ENCODE measurements at regions not wholly inside any gene's neighbourhood (a gene's known extent, or its start where the extent isn't known, plus 50 kb on each side); places are given as distances from the start of the nearest gene placed in this dataset.

DNA sequence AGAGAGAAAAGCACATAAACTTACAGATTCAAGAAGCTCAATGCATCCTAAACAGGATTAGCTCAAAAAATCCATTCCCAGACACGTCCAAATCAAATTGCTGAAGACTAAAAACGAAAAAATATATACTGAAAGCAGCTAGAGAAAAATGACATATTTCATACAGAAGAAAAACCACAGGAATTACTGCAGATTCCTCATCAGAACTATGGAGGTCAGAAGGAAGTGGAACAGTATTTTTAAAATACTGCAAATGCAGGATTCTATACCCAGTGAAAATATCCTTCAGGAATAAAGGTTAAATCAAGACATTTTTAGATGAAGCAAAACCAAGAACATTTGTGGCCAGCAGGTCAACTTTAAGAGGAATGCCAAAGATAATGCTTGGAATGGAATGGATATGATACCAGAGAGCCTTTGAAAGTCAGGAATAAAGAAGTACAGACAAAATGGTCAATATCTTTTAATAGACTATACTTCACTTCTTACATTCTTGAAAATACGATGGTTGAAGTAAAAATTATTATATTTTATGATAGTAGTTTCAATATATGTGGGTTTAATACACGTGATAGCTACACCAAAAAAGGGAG is 352.9 kb downstream of the CTTN start:
- DNase-seq, result no peak

DNA sequence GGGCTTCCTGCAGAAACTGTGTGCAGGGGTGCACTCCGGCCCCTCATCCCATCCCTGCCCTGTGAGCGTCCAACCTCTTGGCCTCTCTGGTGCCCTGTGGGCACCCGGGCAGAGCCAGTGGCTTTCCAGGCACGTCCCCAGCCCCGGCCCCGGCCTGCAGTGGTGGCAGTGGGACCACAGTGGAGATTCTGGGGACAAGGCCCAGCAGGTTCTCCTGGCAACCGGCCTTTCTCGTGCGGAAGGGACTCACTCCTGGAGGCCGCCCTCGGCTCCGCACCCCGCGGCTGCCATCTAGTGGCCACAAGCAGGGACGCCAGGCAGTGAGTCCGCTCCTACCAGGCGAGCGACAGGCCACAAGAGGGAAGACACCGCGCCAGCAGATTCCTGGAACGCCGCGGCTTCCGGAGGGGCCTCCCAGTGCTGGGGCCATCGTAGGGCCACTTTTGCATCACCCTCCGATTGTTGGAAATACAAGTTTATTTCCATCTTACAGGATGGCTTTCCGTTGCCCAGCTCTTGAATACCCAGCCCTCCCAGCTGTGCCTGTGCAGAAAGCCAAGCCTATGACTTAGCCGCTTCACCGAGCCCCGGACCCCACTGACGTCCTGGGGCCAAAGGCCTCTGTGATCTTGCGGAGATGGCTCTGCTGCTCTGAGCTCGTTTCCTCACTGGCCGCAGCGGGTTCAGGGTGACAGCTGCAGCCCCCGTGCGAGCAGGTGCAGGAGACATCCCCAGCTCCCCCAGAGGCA is 357.3 kb downstream of the CTTN start:
- DNase-seq, result no peak

DNA sequence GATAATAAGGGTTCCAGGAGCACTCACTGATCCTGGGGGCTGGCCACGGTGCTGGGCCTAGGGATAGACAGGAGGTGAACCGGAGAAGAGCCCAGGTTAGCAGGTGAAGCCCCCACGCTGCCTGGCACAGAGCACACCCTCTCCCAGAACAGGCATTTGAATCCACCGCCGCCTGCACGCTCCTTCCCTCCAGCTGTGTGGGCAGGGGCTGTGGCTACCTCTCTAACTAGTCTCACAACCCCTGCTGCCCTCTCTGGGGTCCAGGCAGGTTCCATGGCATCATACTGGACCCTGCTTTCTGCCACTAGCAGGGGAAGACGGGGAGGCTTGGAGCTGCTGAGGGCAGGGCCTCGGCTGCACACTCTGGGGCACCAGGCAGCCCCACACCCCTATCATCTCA is 358.0 kb downstream of the CTTN start:
- no peak for DNase-seq

DNA sequence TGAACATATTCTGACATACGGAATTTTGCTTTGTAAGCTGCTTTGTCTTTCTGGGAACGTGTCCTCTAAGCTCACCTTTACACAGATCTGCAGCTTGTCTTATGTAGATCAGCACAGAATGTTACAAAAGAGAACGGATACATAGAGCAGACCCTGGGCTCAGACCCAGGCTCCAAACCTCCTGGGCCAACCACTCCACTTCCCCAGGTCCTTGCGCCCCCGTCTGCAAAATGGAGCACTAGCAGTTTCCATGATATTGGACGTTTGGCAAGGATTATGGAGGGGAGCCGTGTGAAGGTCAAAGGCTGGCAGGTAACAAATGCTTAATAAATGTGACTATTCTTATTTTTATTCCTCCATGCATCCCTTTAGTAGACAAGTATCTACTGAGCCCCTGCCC is 358.4 kb downstream of the CTTN start:
- no peak for DNase-seq

DNA sequence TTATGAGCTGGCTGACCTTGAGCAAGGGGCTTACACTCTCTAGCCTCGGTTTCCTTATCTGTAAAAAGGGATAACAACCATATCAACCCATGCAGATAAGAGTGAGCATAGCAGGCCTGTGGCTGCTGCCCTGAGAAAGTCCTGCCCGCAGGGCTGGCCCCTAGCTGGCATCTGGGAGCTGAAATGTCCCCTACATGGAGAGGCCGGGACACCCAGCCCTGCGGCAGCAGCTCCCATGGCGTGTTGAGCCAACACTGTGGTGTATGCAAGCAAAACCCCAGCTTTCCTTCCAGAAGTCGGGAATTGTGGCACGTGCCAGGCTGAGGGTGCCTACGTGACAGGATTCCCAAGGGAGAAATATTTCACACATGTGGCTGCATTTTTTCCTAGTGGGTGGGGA is 358.9 kb downstream of the CTTN start:
- DNase-seq, result no peak

DNA sequence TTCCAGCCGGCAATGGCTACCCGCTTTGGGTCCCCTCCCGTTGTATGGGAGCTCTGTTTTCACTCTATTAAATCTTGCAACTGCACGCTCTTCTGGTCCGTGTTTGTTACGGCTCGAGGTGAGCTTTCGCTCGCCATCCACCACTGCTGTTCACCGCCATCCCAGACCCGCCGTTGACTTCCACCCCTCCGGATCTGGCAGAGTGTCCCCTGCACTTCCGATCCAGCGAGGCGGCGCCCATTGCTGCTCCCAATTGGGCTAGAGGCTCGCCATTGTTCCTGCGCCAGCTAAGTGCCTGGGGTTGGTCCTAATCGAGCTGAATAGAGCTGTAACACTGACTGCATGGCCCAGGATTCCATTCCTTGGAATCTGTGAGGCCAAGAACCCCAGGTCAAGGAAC is 359.9 kb downstream of the CTTN start:
- no peak for DNase-seq

DNA sequence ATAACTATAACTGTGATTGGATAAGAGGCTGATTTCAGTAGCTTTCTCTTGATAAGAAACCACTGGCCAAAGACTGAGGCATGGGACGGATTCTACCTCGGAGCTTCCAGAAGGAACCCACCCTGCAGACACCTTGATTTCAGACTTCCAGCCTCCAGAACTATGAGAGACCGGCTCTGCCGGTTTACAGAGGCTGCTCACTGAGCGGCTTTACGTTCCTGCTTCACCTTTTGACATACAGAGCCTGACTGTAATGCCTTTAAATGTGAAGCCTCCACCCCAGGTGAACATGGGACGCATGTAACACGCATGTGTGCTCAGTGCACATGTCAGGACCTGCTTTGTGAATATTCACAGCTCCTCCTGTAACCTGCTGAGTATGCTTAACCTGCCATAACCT is 361.5 kb downstream of the CTTN start:
- DNase-seq, result no peak

DNA sequence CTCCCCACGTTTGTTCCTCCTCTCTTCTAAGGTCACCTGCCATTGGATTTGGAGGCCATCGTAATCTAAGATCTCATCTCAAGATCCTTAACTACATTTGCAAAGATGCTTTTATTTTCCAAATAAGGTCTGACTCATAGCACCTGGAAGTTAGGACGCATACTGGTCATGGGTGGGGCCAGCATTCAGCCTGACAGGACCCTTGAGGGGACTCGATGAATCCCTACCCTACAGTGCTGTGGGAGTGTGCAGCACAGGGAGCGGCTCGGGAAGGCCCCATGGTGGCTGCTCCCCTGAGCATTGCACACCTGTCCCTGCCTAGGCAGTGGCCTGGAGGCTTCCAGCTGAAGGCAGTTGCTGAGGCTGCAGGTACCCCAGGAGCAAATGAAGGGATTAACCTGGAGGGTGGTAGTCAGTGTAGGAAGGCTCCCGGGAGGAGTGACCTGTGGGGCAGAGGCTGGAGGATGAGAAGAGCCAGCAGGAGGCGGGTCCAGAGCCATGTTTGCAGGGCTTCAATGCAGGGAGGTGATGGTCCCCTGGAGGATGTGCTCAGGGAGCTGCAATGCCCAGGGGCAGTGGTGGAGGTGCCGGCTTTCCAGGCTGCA is 362.2 kb downstream of the CTTN start:
- DNase-seq, result no peak

DNA sequence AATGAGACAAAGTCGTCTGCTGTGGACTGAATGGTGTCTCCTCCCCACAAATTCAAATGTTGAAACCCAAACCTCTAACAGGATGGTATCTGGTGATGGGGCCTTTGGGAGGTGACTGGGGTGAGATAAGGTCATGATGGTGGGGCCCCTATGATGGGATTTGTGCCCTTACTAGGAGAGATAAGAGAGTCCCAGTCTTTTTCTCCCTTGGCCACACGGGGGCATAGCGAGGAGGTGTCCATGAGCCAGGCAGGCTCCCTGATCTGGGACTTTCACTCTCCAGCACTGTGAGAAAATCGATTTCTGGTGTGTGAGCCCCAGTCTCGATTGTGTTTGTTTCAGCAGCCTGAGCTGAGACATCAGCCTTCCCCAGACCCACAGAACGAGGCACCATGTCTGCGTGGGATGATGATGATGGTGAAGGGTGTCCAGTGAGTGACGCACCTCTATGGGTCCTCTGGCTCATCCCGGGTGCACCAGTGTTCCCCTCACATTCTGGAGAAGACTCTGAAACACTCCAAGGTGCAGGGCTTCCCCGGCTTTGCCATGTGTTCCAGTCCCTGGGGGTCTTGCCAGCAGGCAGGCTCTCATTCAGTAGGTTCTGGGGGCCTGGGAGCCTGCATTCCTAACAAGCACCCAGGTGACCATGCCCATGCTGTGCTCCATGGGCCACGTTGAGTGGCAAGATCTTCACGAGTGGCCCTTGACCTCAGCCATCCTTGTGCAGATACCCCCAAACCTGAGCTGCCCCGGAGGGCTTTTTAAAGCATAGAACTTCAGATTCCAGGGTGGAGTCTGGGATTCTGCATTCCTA is 363.0 kb downstream of the CTTN start:
- no peak for DNase-seq

DNA sequence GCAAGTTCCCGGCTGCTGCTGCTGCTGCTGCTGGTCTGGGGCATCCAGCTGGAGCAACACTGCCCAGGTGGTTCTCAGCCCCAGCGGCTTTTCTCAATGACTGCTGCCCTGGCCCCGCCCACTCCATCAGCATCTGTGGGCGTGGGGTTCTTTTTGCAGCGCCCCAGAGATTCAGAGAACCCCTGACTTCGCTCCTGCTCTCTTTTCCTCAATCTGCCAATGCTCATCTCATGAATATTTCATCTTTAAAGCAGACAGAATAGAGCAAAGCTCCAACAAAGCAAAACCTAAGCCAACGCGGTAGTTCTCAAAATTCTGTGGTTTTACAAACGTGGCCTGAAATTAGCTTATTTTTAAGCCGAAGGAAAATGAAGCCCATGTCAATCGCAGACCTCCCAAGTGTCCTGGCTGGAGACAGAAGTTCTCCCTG is 363.6 kb downstream of the CTTN start:
- DNase-seq, result no peak

DNA sequence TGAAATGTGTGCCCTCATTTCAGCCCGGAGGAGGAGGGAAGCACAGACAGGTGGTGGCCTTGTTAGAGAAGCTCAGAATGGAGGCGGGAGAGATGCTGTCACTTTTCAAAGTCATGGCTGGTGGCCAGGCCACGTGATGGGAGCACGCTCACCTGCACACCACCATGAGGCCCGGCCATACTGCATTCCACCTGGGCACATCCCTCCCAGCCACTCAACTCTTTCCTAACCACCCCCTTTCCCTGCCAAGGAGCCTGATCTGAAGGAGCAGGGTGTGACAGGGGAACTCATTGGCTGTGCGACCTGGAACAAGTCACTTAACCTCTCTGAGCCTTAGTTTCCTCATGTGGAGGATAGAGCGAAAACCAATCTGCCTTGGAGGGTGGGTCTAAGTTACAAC is 364.5 kb downstream of the CTTN start:
- DNase-seq, result no peak

DNA sequence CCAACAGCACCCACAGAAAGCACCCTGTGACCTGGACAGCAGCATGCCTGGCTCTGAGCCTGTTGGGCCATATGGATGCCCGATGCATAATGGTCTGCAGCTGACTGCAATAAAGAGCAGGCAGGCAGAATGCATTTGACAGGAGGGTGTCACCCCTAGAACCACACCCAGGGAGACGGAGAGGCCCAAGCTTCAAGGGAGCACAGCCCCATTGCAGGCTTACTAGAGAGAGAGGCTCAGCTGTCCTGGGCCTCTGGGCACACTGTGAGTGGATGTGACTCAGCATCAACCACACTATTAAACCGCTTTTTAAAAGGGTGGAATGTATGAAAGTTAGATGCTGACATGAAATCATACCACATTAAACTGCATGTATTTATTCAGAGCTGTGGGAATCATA is 365.3 kb downstream of the CTTN start:
- DNase-seq, result no peak

DNA sequence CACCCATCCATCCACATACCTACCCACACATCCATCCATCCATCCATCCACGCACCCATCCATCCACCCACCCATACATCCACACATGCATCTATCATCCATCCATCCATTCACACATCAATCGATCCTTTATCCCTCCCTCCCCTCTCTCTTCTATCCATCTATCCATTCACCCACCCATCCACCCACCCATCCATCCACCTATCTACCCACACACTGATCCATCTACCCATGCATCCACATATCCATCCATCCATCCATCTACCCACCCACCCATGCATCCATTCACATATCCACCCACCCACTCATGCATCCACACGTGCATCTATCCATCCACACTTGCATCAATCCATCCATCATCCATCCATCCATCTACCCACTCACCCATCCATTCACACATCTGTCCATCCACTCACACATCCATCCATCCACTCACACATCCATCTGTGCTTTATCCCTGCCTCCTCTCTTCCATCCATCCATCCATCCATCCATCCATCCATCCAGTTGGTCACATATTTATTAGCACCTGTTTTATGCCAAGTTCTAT is 366.1 kb downstream of the CTTN start:
- no peak for DNase-seq

DNA sequence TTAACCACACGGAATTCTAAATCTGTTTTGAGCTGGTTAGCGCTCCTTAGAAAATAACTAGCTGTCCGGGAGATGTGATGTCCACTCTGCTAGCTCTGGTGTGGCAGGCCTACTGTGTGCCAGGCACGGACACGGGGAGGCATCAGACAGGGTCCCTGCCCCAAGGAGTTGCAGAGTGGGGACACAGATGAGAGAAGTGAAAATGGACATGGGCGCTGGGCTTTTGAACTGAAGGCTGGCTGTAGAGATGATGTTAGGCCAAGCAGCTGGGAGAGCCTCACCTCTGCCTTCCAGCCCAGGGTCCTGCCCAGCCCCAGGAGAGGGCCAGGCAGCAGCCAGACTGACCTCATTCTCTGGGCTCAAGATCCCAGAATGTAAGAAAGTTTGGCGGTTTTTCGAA is 368.6 kb downstream of the CTTN start:
- DNase-seq, result no peak

DNA sequence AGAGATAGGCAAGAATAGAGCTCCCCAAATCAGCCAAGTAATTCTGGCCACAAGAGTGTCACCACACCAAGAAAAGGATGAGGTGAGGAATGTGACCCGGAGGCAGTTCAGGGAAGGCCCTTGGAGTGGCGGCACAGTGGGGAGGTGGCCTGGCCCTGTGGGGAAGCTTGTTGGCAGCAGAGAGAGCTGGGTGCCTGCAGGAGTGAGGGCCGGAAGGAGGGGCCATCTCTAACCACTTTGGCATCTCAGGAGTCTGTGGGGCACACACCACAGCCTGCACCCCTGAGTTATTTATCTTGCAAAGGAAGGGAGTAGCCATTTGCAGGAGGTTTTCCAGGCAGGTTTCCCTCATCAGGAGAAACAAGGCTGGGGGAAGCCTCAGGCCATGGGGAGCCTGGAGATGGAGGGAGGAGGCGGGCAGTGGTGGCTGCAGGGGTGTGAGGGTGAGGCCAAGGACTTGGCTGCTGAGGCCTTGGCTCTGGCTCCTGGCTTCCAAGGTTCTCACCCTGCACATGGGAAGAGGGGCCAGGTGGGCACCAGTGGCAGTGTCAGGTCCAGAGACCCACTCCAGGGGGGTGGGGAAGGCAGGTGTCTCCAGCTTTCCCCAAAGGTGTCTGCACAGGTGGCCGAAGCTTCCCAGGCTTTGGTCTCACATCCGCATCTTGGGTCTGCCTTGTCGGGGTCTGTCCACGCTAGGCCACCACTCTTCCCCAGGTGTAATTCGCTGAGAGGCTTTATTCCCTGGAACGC is 370.2 kb downstream of the CTTN start:
- DNase-seq, result no peak

DNA sequence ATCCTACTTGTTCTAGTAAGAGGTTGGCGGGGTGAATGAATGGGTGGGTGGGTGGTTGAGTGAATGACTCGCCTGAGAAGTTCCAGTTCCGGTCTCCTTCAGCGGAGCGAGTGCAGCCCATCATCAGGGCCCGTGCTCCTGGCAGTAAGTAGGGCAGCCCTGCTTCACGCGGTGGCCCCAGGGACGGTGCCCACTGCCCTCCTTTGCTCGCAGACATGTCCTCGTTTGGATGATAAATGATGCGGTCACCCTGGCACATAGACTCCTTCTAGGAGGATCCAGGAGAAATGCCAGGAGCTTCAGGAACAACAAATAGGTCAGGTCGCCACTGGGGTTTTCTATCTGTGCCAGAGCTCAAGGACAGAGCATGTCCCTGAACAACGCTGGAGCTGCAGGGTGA is 370.8 kb downstream of the CTTN start:
- no peak for DNase-seq

DNA sequence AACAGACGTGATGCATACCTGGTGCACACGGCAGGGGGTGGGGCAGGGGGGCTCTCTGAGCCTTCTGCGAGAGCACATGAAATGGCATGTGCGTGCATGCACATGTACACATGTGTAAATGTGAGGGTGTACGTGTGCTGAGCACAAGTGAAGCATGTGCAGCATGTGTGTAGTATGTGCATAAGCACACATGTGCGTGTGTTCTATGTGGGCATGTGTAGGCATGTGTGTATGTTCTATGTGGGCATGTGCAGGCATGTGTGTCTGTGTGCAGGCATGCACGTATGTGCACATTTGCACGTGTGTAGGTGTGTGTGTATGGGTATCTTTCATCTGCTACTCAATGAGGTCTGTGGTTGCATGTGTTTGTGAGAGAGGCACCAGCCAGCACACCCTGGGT is 371.2 kb downstream of the CTTN start:
- DNase-seq, result no peak

DNA sequence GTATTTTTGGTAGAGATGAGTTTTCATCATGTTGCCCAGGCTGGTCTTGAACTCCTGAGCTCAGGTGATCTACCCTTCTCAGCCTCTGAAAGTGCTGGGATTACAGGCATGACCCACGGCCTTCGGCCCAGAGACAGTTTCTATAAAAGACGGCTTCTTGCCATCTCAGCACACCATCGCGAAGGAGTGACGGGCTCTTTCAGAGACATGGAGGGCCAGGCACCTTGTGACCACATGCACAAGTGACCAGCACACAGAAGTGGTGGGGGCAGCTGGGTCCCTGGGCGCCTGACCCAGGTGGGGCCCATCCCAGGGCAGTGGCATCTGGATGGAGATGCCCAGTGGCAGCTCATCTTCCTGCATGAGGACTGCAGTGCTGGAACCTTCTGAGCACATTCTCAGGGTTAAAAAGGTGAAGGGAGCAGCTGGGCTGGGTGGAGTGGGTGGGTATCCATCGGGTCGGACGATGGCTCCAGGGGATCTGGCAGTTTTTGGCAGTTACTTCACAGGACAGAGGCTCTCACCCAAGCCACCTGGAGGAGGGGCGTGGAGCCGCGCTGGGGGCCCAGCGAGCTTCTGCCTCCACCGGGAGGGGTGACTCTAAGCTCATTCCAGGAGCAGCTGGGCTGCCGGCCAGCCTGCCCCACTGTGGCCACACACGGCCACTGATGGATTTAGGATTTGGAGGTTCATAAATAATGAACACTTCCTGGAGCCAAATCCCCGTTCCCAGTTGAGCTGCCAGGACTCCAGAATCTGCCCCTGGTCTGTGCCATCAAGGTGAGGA is 373.0 kb downstream of the CTTN start:
- DNase-seq, result no peak

DNA sequence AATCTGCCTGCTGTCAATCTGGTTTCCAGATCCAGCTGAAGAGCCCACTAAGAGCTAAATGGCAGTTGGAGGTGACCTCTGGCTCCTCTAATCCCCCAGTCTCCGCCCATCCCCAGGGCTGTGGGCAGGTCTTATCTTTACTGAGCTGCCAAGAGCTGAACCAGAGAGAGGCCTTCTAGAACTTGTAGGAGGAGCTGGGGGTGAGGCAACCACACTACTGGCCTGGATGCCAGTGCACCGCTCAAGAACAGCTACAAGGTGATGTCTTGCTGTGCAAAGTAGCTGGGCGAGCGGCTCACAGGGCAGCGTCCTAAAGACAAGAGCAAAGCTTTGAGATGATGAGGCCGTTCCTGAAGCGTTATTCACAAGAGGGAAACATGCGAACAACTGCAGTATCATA is 374.6 kb downstream of the CTTN start:
- no peak for DNase-seq

DNA sequence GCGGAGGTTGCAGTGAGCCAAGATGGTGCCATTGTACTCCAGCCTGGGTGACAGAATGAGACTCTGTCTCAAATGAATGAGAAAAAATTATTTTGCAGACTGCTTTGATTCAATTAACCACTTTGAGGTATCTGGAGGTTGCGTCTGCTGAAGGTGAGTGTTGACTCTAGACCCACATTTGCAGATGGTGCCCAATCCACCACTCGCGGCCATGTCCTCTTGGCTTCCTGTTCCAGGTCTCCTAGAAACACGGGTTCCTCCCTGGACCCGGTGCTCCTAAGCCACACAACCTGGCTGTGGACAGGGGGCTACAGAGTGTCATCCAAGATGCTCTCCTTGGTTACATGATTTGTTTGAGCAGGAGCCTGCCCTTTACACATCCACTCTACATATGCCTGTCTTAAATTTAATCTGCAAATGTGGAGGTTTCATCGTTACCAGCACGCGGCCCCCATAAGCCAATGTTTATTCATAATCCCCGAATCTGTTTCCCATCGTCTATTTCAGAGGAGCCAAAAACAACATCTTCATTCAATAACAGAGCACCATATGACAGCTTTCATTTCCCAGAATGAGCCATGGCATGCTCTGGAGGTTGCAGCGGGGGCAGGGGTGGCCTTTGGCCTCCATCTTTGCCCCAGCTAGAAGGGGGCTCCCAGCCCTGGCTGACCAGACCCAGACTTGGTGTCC is 377.2 kb downstream of the CTTN start:
- DNase-seq, result no peak

DNA sequence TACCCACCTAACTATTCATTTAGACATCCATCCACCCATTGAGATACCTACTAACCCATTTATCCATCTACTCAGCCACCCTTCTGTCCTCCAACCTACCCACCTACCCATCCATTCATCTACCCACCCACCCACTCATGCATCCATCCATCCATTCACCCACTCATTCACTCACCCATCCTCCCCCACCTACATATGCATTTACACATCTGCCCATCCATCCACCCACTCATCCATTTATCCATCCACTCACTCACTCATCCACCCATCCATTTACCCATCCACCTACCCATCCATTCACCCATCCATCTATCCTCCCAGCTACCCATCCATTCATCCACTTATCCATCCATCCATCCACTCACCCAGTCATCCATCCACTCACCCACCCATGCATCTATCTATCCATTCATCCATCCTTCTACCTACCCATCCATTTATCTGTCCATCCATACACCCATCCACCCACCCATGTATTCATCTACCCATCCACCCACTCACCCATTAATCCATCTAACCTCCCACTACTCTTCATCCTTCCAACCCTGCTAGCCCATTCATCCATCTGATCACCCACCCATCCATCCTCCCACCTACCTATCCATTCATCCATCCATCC is 378.7 kb downstream of the CTTN start:
- DNase-seq, result no peak
